HepG2 (cell line): ENCODE measurements at regions not wholly inside any gene's neighbourhood (a gene's known extent, or its start where the extent isn't known, plus 50 kb on each side); places are given as distances from the start of the nearest gene placed in this dataset.

Source experiments
- MAFG ChIP-seq: sonication (generic); formaldehyde crosslinking; IDR thresholded peaks from 2 replicates; pipeline ENCODE4 v1.5.1; 2020; ENCODE audit warnings: mild to moderate bottlenecking, missing genetic modification reagents
- NFRKB ChIP-seq: fragments of 450-650 bp; IDR thresholded peaks from 2 replicates; pipeline ENCODE4 v1.6.1; 2017
- PRPF4 ChIP-seq: fragments of 200-400 bp; formaldehyde crosslinking; IDR thresholded peaks from 2 replicates; pipeline ENCODE4 v1.6.1; 2016; ENCODE audit warnings: low read length, low read depth; ENCODE audit not compliant: poor library complexity, severe bottlenecking
- RARA ChIP-seq: IDR thresholded peaks from 2 replicates; pipeline ENCODE4 v1.6.1; 2016; ENCODE audit warnings: missing genetic modification reagents, missing compliant biosample characterization
- RBM39 ChIP-seq: fragments of 200-400 bp; formaldehyde crosslinking; IDR thresholded peaks from one replicate; pipeline ENCODE4 v1.6.1; 2018; ENCODE audit warnings: antibody characterized with exemption, mild to moderate bottlenecking, low read depth, low read length; ENCODE audit not compliant: poor library complexity, severe bottlenecking
- RFX3 ChIP-seq: IDR thresholded peaks from 2 replicates; pipeline ENCODE4 v1.6.1; 2016; ENCODE audit warnings: missing biosample characterization, missing genetic modification reagents
- SRSF1 ChIP-seq: fragments of 200-400 bp; formaldehyde crosslinking; optimal IDR thresholded peaks from 2 replicates; pipeline ENCODE3; 2017; ENCODE audit warnings: mild to moderate bottlenecking, low read depth, low read length, moderate library complexity
- TBX3 ChIP-seq: fragments of 450-650 bp; IDR thresholded peaks from 2 replicates; pipeline ENCODE4 v1.6.1; 2017; ENCODE audit warnings: antibody characterized with exemption, mild to moderate bottlenecking, inconsistent platforms, borderline replicate concordance
- ZKSCAN8 ChIP-seq: IDR thresholded peaks from 2 replicates; pipeline ENCODE4 v1.6.1; 2016; ENCODE audit warnings: borderline replicate concordance, missing genetic modification reagents, missing compliant biosample characterization
- ZNF383 ChIP-seq: sonication (generic); formaldehyde crosslinking; IDR thresholded peaks from 2 replicates; pipeline ENCODE4 v1.4.0; 2020; ENCODE audit warnings: missing genetic modification reagents, mild to moderate bottlenecking, borderline replicate concordance
- ZNF672 ChIP-seq: sonication (generic); formaldehyde crosslinking; IDR thresholded peaks from 2 replicates; pipeline ENCODE4 v1.8.1; 2022; ENCODE audit warnings: missing genetic modification reagents
- ZNF773 ChIP-seq: sonication (generic); formaldehyde crosslinking; IDR thresholded peaks from 2 replicates; pipeline ENCODE4 v1.4.0; 2020; ENCODE audit warnings: missing genetic modification reagents, borderline replicate concordance
- TF ChIP-seq, protein P1 (sequence below): sonication (generic); formaldehyde crosslinking; IDR thresholded peaks from 2 replicates; pipeline ENCODE4 v1.4.0; 2020; ENCODE audit warnings: missing genetic modification reagents, low read depth, mild to moderate bottlenecking, borderline replicate concordance
- TF ChIP-seq, protein P2 (sequence below): sonication (generic); formaldehyde crosslinking; IDR thresholded peaks from 2 replicates; pipeline ENCODE4 v1.8.0; 2022; ENCODE audit warnings: missing genetic modification reagents, mild to moderate bottlenecking, inconsistent platforms, borderline replicate concordance
- TF ChIP-seq, protein P3 (sequence below): IDR thresholded peaks from 2 replicates; pipeline ENCODE4 v1.6.1; 2016; ENCODE audit warnings: low read depth
- TF ChIP-seq, protein P4 (sequence below): sonication (generic); formaldehyde crosslinking; IDR thresholded peaks from 2 replicates; pipeline ENCODE4 v1.4.0; 2020; ENCODE audit warnings: missing genetic modification reagents
- TF ChIP-seq, protein P5 (sequence below): sonication (generic); formaldehyde crosslinking; IDR thresholded peaks from 2 replicates; pipeline ENCODE4 v1.5.1; 2020; ENCODE audit warnings: mild to moderate bottlenecking, missing genetic modification reagents, moderate library complexity

DNA sequence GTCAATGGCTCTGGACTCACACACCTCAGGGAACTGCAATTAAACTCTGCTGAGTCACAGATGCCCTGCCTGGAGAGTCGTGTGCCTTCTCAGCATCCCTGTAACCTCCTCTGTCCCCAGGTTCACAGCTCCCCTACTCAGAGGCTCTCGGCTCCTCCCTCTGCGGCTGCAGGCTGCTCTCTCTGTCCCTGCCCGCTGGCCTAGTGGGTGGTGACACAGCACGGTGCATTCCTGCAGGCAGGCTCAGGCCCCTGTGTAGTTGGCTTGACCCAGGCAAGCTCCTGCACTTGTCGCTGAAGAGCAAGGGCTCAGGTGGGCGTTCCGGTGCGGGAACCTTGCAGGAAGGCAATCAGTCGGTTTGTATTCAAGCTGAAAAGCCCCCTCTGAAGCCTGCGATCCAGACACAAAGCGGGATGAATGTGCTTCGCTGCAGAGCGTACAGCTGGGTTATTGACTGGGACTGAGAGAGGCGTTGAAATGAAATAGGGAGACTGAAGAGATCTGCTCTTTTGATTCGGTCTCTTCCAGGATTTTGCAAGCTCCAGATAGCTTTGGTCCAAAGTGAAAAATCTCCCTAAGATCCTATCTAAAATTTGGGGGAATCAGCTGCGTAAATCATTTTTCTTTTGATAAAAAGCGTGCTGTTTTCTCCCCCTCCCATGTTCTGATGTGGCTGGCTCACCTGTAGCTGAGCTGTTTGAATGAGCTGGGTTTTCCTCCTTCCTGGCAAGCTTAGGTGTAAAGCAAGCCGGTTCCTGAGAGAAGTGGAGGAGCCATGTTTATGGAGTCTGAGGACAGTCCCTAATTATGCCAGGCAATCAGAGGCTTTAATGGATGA lies 208.7 kb upstream of the PHYHIPL start (continued):
- TF ChIP-seq TBX3 (no peak), ZNF672 (CRISPR knock-in tag) (no peak), MAFG (CRISPR knock-in tag) (peak; percentile 87), SRSF1 (no peak), ZKSCAN8 (CRISPR knock-in tag) (peak; percentile 57; the same call in 1 of the 2 replicates), ZNF773 (no peak), RFX3 (CRISPR knock-in tag) (no peak), RBM39 (no peak), NFRKB (no peak), PRPF4 (no peak), RARA (CRISPR knock-in tag) (peak; percentile 83), ZNF383 (CRISPR knock-in tag) (no peak)
- TF ChIP-seq, protein P1, sequence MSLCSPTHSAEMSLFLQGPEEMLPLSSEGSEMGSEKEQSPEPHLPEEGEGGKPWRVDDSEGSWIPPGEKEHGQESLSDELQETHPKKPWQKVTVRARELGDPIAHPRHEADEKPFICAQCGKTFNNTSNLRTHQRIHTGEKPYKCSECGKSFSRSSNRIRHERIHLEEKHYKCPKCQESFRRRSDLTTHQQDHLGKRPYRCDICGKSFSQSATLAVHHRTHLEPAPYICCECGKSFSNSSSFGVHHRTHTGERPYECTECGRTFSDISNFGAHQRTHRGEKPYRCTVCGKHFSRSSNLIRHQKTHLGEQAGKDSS (CRISPR knock-in tag): peak; percentile 93; the same call in 1 of the 2 replicates
- TF ChIP-seq, protein P2, sequence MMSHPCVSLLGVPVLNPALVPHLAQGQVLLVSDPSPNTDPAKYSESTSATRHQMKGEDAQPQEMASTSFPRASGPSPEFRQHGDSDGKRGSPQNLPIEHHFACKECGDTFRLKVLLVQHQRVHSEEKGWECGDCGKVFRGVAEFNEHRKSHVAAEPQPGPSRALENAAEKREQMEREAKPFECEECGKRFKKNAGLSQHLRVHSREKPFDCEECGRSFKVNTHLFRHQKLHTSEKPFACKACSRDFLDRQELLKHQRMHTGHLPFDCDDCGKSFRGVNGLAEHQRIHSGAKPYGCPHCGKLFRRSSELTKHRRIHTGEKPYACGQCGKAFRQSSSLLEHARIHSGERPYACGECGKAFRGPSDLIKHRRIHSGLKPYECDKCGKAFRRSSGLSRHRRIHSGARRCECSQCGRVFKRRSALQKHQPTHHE (CRISPR knock-in tag): no peak
- TF ChIP-seq, protein P3, sequence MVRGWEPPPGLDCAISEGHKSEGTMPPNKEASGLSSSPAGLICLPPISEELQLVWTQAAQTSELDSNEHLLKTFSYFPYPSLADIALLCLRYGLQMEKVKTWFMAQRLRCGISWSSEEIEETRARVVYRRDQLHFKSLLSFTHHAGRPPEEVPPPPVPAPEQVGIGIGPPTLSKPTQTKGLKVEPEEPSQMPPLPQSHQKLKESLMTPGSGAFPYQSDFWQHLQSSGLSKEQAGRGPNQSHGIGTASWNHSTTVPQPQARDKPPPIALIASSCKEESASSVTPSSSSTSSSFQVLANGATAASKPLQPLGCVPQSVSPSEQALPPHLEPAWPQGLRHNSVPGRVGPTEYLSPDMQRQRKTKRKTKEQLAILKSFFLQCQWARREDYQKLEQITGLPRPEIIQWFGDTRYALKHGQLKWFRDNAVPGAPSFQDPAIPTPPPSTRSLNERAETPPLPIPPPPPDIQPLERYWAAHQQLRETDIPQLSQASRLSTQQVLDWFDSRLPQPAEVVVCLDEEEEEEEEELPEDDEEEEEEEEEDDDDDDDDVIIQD (CRISPR knock-in tag): peak; percentile 71
- TF ChIP-seq, protein P4, sequence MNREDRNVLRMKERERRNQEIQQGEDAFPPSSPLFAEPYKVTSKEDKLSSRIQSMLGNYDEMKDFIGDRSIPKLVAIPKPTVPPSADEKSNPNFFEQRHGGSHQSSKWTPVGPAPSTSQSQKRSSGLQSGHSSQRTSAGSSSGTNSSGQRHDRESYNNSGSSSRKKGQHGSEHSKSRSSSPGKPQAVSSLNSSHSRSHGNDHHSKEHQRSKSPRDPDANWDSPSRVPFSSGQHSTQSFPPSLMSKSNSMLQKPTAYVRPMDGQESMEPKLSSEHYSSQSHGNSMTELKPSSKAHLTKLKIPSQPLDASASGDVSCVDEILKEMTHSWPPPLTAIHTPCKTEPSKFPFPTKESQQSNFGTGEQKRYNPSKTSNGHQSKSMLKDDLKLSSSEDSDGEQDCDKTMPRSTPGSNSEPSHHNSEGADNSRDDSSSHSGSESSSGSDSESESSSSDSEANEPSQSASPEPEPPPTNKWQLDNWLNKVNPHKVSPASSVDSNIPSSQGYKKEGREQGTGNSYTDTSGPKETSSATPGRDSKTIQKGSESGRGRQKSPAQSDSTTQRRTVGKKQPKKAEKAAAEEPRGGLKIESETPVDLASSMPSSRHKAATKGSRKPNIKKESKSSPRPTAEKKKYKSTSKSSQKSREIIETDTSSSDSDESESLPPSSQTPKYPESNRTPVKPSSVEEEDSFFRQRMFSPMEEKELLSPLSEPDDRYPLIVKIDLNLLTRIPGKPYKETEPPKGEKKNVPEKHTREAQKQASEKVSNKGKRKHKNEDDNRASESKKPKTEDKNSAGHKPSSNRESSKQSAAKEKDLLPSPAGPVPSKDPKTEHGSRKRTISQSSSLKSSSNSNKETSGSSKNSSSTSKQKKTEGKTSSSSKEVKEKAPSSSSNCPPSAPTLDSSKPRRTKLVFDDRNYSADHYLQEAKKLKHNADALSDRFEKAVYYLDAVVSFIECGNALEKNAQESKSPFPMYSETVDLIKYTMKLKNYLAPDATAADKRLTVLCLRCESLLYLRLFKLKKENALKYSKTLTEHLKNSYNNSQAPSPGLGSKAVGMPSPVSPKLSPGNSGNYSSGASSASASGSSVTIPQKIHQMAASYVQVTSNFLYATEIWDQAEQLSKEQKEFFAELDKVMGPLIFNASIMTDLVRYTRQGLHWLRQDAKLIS: 0 out of 2 replicates have a peak, but pooled peaks have one; percentile 77
- TF ChIP-seq, protein P5, sequence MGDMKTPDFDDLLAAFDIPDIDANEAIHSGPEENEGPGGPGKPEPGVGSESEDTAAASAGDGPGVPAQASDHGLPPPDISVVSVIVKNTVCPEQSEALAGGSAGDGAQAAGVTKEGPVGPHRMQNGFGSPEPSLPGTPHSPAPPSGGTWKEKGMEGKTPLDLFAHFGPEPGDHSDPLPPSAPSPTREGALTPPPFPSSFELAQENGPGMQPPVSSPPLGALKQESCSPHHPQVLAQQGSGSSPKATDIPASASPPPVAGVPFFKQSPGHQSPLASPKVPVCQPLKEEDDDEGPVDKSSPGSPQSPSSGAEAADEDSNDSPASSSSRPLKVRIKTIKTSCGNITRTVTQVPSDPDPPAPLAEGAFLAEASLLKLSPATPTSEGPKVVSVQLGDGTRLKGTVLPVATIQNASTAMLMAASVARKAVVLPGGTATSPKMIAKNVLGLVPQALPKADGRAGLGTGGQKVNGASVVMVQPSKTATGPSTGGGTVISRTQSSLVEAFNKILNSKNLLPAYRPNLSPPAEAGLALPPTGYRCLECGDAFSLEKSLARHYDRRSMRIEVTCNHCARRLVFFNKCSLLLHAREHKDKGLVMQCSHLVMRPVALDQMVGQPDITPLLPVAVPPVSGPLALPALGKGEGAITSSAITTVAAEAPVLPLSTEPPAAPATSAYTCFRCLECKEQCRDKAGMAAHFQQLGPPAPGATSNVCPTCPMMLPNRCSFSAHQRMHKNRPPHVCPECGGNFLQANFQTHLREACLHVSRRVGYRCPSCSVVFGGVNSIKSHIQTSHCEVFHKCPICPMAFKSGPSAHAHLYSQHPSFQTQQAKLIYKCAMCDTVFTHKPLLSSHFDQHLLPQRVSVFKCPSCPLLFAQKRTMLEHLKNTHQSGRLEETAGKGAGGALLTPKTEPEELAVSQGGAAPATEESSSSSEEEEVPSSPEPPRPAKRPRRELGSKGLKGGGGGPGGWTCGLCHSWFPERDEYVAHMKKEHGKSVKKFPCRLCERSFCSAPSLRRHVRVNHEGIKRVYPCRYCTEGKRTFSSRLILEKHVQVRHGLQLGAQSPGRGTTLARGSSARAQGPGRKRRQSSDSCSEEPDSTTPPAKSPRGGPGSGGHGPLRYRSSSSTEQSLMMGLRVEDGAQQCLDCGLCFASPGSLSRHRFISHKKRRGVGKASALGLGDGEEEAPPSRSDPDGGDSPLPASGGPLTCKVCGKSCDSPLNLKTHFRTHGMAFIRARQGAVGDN: peak; percentile 100
